ENCODE measurements at regions not wholly inside any gene's neighbourhood (a gene's known extent, or its start where the extent isn't known, plus 50 kb on each side); places are given as distances from the start of the nearest gene placed in this dataset.

- no peak for FAIRE-seq
Measured at GRCh38 chr1:62917314-62917713, 133.4 kb downstream of the ATG4C start.

GRCh38 chr1:62917805-62918204, 133.9 kb downstream of the ATG4C start:
- FAIRE-seq (no peak), DNase-seq (ENCODE audit: insufficient read length, low spot score) (no peak)

More at GRCh38 chr1:62917314-62917713, 133.4 kb downstream of the ATG4C start:
- DNase-seq (ENCODE audit: insufficient read length, low spot score): no peak

- no peak for FAIRE-seq
- DNase-seq (ENCODE audit: insufficient read length, low spot score): no peak
Measured at GRCh38 chr1:62918700-62919099, 134.8 kb downstream of the ATG4C start.

- FAIRE-seq (no peak), DNase-seq (ENCODE audit: insufficient read length, low spot score) (no peak)
Measured at GRCh38 chr1:62922006-62922405, 138.1 kb downstream of the ATG4C start.

- no peak for FAIRE-seq
- DNase-seq (ENCODE audit: insufficient read length, low spot score): no peak
Measured at GRCh38 chr1:62924983-62925790, 141.3 kb downstream of the ATG4C start.

GRCh38 chr1:62926681-62927252, 142.8 kb downstream of the ATG4C start:
- DNase-seq (ENCODE audit: insufficient read length, low spot score) (no peak), FAIRE-seq (no peak)

- FAIRE-seq (no peak), DNase-seq (ENCODE audit: insufficient read length, low spot score) (no peak)
Measured at GRCh38 chr1:62928885-62929284, 145.0 kb downstream of the ATG4C start.

- FAIRE-seq (no peak), DNase-seq (ENCODE audit: insufficient read length, low spot score) (no peak)
Measured at GRCh38 chr1:62937634-62938296, 153.8 kb downstream of the ATG4C start.

- no peak for DNase-seq (ENCODE audit: insufficient read length, low spot score)
- no peak for FAIRE-seq
Measured at GRCh38 chr1:62941780-62942179, 157.8 kb downstream of the ATG4C start.

GRCh38 chr1:62946511-62946910, 162.6 kb downstream of the ATG4C start:
- FAIRE-seq: no peak
- DNase-seq (ENCODE audit: insufficient read length, low spot score): no peak

- DNase-seq (ENCODE audit: insufficient read length, low spot score) (no peak), FAIRE-seq (no peak)
Measured at GRCh38 chr1:62951428-62951827, 167.5 kb downstream of the ATG4C start.

GRCh38 chr1:62952596-62952995, 168.7 kb downstream of the ATG4C start:
- no peak for DNase-seq (ENCODE audit: insufficient read length, low spot score)
- FAIRE-seq: no peak

GRCh38 chr1:62953633-62954032, 169.7 kb downstream of the ATG4C start:
- FAIRE-seq: no peak
- DNase-seq (ENCODE audit: insufficient read length, low spot score): no peak

GRCh38 chr1:62954758-62955157, 170.8 kb downstream of the ATG4C start:
- DNase-seq (ENCODE audit: insufficient read length, low spot score): no peak
- no peak for FAIRE-seq

GRCh38 chr1:62955666-62956065, 171.7 kb downstream of the ATG4C start:
- FAIRE-seq (no peak), DNase-seq (ENCODE audit: insufficient read length, low spot score) (no peak)

- FAIRE-seq: no peak
- DNase-seq (ENCODE audit: insufficient read length, low spot score): no peak
Measured at GRCh38 chr1:62962014-62962812, 178.3 kb downstream of the ATG4C start.

- FAIRE-seq: no peak
- DNase-seq (ENCODE audit: insufficient read length, low spot score): peak; percentile 44
Measured at GRCh38 chr1:62962901-62963776, 179.2 kb downstream of the ATG4C start.

- FAIRE-seq (no peak), DNase-seq (ENCODE audit: insufficient read length, low spot score) (no peak)
Measured at GRCh38 chr1:62964141-62964540, 180.2 kb downstream of the ATG4C start.

GRCh38 chr1:62967031-62967430, 183.1 kb downstream of the ATG4C start:
- no peak for DNase-seq (ENCODE audit: insufficient read length, low spot score)
- no peak for FAIRE-seq

- DNase-seq (ENCODE audit: insufficient read length, low spot score) (no peak), FAIRE-seq (no peak)
Measured at GRCh38 chr1:62977366-62977765, 193.4 kb downstream of the ATG4C start.
